Calu3 (cell line): ENCODE measurements at regions not wholly inside any gene's neighbourhood (a gene's known extent, or its start where the extent isn't known, plus 50 kb on each side); places are given as distances from the start of the nearest gene placed in this dataset.

Experiments used
- BruUV-seq: library from RNA; stranded (reverse); fragments of 400-500 nt; replicated peaks from 2 replicates; lab custom pipeline; 2021; lab: Mats Ljungman, UMichigan
- CTCF ChIA-PET: fragments of 300-600 bp; sonication (Branson Sonifier 250); formaldehyde crosslinking; loops from one replicate; lab custom pipeline; 2022; ENCODE audit warnings: antibody characterized with exemption; lab: Charles Lee
- DNase-seq: peaks from one replicate; pipeline ENCODE4 v3.0.0; 2022
- H3K27ac Mint-ChIP-seq: one replicate; pipeline ENCODE4 v1.8.0; 2022; ENCODE audit warnings: mixed read lengths; ENCODE audit not compliant: unreplicated experiment
- H3K27me3 Mint-ChIP-seq: one replicate; pipeline ENCODE4 v1.8.0; 2022; ENCODE audit warnings: mixed read lengths; ENCODE audit not compliant: unreplicated experiment
- H3K36me3 Mint-ChIP-seq: one replicate; pipeline ENCODE4 v1.8.0; 2022; ENCODE audit warnings: mild to moderate bottlenecking, moderate library complexity, mixed read lengths; ENCODE audit not compliant: insufficient read depth, unreplicated experiment
- H3K4me1 Mint-ChIP-seq: one replicate; pipeline ENCODE4 v1.8.0; 2022; ENCODE audit warnings: mild to moderate bottlenecking, low read depth, mixed read lengths; ENCODE audit not compliant: unreplicated experiment
- H3K4me3 Mint-ChIP-seq: one replicate; pipeline ENCODE4 v1.8.0; 2022; ENCODE audit warnings: mild to moderate bottlenecking, low read depth, moderate library complexity, mixed read lengths; ENCODE audit not compliant: unreplicated experiment
- H3K9me3 Mint-ChIP-seq: one replicate; pipeline ENCODE4 v1.8.0; 2022; ENCODE audit warnings: low read depth, mixed read lengths; ENCODE audit not compliant: unreplicated experiment
- intact Hi-C: fragments of 100-400 bp; cut with micrococcal nuclease; formaldehyde crosslinking; loops from one replicate; pipeline ENCODE4 v1.10.0; 2022; ENCODE audit not compliant: unreplicated experiment
- TF ChIP-seq, protein P1 (sequence below): fragments of 200-600 bp; IDR thresholded peaks from one replicate; pipeline ENCODE4 v1.8.0; 2022; ENCODE audit warnings: antibody characterized with exemption; ENCODE audit not compliant: unreplicated experiment

DNA sequence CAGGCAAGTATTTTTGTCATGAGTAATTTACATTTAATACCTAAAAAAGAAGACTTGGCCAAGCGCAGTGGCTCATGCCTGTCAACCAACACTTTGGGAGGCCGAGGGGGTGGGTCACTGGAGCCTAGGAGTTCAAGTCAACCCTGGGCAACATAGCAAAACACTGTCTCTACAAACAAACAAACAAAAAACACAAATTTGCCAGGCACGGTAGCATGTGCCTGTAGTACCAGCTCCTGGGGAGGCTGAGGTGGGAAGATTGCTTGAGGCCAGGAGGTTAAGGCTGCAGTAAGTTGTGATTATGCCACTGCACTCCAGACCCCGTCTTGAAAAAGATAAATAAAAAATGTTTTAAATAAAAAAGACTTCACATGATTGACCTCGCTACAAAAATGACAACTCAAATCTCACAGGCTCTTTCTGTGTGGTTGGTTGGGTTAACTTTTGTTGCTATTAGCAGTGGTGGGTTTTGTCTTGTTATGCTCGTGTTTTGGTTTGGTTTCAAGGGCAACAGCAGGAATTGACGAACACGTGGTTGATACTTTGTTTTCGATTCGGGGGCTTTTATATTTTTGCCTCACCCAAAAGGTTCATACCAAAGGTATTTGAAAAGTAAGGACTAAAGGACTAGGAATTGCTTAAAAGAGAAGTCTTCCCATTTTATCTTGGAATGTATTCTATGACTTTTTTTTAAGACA, 227.2 kb upstream of the MKLN1 start:
- TF ChIP-seq, protein P1, sequence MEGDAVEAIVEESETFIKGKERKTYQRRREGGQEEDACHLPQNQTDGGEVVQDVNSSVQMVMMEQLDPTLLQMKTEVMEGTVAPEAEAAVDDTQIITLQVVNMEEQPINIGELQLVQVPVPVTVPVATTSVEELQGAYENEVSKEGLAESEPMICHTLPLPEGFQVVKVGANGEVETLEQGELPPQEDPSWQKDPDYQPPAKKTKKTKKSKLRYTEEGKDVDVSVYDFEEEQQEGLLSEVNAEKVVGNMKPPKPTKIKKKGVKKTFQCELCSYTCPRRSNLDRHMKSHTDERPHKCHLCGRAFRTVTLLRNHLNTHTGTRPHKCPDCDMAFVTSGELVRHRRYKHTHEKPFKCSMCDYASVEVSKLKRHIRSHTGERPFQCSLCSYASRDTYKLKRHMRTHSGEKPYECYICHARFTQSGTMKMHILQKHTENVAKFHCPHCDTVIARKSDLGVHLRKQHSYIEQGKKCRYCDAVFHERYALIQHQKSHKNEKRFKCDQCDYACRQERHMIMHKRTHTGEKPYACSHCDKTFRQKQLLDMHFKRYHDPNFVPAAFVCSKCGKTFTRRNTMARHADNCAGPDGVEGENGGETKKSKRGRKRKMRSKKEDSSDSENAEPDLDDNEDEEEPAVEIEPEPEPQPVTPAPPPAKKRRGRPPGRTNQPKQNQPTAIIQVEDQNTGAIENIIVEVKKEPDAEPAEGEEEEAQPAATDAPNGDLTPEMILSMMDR, result no peak
- Mint-ChIP-seq H3K36me3 (peaks cover 14% of the 10 kb centered on the region), H3K27ac (no peak overlapping the region), H3K4me3 (no peak overlapping the region), H3K9me3 (no peaks in the 10 kb centered on the region), H3K27me3 (no peaks in the 10 kb centered on the region), H3K4me1 (peaks cover 20% of the 10 kb centered on the region)
- DNase-seq, result no peak
- CTCF ChIA-PET, result no interaction called here
- no TSS peak for BruUV-seq
- intact Hi-C loops, result no loop called here

DNA sequence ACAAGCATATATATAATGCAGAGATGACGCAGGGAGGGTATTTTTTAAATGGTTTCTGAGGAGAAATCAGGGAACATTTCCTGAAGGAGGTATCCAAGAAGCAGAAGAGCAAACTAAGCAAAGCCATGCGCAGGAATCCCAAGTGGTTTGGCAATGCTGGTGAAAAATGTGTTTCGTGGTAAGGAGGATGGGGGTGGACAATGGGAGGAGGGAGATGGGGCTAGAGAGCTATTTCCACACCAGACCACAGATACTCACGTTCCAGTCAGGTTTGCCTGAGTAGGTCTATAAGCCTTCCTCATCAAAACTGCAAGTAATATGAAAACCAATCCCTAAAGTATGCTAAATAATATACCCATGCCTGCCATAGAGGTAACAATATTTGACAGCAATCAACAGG, 223.7 kb upstream of the MKLN1 start:
- Mint-ChIP-seq H3K4me3 (no peak overlapping the region), H3K36me3 (peaks cover 46% of the 10 kb centered on the region), H3K9me3 (no peaks in the 10 kb centered on the region), H3K4me1 (peaks cover 29% of the 10 kb centered on the region), H3K27ac (no peak overlapping the region), H3K27me3 (no peaks in the 10 kb centered on the region)
- no peak for DNase-seq
- TF ChIP-seq, protein P1, result no peak
- CTCF ChIA-PET, result no interaction called here
- intact Hi-C loops, result no loop called here
- no TSS peak for BruUV-seq

DNA sequence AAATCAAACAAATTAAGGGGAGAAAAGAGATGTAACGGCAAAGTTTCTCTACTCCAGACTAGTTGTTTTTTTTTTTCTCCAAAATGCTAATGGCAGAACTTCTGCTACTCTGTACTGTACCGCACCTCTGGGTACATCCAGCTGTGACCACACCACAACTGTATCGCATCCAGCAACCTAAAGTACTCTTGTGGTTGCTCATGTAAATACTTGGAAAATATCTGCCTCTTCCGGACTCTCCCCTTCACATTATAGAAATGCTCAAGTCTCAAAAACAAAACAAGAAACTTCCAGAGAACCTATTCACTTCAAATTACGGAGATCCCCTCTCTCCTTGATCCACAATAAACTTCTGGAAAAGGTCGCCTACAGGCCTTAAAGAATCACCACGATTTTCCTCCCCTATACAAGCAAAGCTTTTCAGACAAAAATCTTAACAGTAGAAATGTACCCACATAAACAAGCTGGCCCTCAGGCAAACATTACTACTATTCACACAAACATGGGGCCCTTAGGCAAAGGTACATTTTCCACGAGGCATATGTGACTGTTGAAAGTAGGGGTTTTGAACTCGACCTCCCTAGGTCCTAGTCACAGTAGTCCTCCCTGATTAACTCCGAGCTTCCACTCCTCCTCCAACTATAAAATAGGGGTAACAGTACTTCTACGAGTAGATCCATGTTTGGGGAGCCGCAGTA, 222.9 kb upstream of the MKLN1 start:
- no peak for DNase-seq
- TF ChIP-seq, protein P1, result no peak
- Mint-ChIP-seq H3K4me3 (peak overlapping the region; percentile 100), H3K4me1 (peaks cover 37% of the 10 kb centered on the region), H3K27me3 (no peaks in the 10 kb centered on the region), H3K9me3 (no peaks in the 10 kb centered on the region), H3K36me3 (peaks cover 53% of the 10 kb centered on the region), H3K27ac (no peak overlapping the region)
- CTCF ChIA-PET, result interaction anchor here (0.6 kb wide), 1 partner anchor 93 kb away, joined by 3 read pairs; no protein-coding TSS in a partner anchor
- BruUV-seq, result TSS peak; percentile 7
- intact Hi-C loops, result loop anchor here (5.0 kb wide), 1 partner anchor 32 kb away; no protein-coding TSS in a partner anchor

DNA sequence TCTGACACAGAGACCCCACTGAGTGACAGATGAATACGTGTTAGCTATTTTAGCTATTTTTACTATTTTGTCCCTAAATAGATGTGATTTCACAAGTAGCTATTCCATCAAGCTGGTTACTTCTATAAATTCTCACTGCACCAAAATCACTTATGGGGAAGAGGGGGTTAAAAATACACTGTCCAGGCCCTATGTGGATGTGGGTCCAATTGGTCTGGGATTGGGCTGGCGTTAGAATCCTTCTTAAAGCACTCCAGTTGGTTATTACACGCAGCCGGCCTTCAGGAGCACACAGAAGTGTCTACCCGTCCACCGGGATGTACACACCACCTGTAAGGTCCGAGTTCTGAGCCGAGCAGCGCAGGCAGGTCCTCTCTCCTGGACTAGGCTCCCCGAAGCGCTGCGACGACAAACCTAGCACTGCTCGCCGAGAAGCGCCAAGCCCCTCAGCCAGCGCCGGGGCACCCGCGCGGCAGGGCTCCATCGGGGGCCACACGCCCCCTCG, 222.3 kb upstream of the MKLN1 start:
- H3K4me1 Mint-ChIP-seq, result peaks cover 39% of the 10 kb centered on the region
- H3K9me3 Mint-ChIP-seq, result no peaks in the 10 kb centered on the region
- peak overlapping the region; percentile 100 for H3K4me3 Mint-ChIP-seq
- TF ChIP-seq, protein P1, result no peak
- no peaks in the 10 kb centered on the region for H3K27me3 Mint-ChIP-seq
- intact Hi-C loops, result loop anchor here (5.0 kb wide), 1 partner anchor 33 kb away; no protein-coding TSS in a partner anchor
- CTCF ChIA-PET, result no interaction called here
- no peak overlapping the region for H3K27ac Mint-ChIP-seq
- no peak for DNase-seq
- H3K36me3 Mint-ChIP-seq, result peaks cover 59% of the 10 kb centered on the region
- BruUV-seq, result no TSS peak
